B cell (primary cell): ENCODE measurements at regions not wholly inside any gene's neighbourhood (a gene's known extent, or its start where the extent isn't known, plus 50 kb on each side); places are given as distances from the start of the nearest gene placed in this dataset.

Experiments
- ATAC-seq: fragments of 200-7000 bp; cut with Tn5 transposase; one replicate; pipeline ENCODE4 v1.10.0; 2021; ENCODE audit warnings: low read depth, mild to moderate bottlenecking, moderate number of reproducible peaks, moderate library complexity
- CTCF ChIA-PET: fragments of 350-600 bp; sonication (Branson Sonifier 250); formaldehyde crosslinking; loops from one replicate; lab custom pipeline; 2021; ENCODE audit warnings: antibody characterized with exemption, inconsistent platforms; lab: Charles Lee
- POLR2A ChIA-PET: fragments of 350-600 bp; sonication (Branson Sonifier 250); formaldehyde crosslinking; loops from one replicate; lab custom pipeline; 2021; ENCODE audit warnings: antibody characterized with exemption; lab: Charles Lee
- DNase-seq: peaks from one replicate; pipeline ENCODE4 v3.0.0; 2013
- H2AFZ ChIP-seq: 2 replicates; pipeline ENCODE4 v1.6.1; 2012; ENCODE audit warnings: mild to moderate bottlenecking, low read depth, low read length; ENCODE audit not compliant: insufficient read depth, poor library complexity, severe bottlenecking
- H3K27ac ChIP-seq, 2 donors: 1 replicate in 1 of 2; 2 replicates in 1 of 2; pipeline ENCODE4 v1.5.1; 2012 to 2013; ENCODE audit warnings: low read length in 2 of 2, mild to moderate bottlenecking in 2 of 2, moderate library complexity in 1 of 2
- H3K27me3 ChIP-seq, 4 experiments: fragments of 200-600 bp in 1 of 4; sonication (generic) in 1 of 4; replicated peaks in 1 of 4; 1 replicate in 2 of 4; 2 replicates in 2 of 4; pipeline versions ENCODE4 v1.6.1 to v1.7.0; 2013 to 2016; ENCODE audit warnings: low read length in 3 of 4, mild to moderate bottlenecking in 2 of 4, mixed read lengths in 1 of 4, moderate library complexity in 1 of 4; ENCODE audit not compliant: insufficient read depth in 4 of 4, control insufficient read depth in 3 of 4; ENCODE audit errors: control extremely low read depth in 1 of 4
- H3K36me3 ChIP-seq, 2 experiments: replicated peaks in 1 of 2; 1 replicate in 1 of 2; 2 replicates in 1 of 2; pipeline versions ENCODE4 v1.6.1 to v1.7.1; 2013; ENCODE audit warnings: low read length in 1 of 2; ENCODE audit not compliant: insufficient read depth in 2 of 2, control insufficient read depth in 1 of 2; ENCODE audit errors: control extremely low read depth in 1 of 2, extremely low read depth in 1 of 2
- H3K4me1 ChIP-seq, 2 donors: fragments of 200-600 bp in 1 of 2; sonication (generic) in 1 of 2; 1 replicate in 1 of 2; 2 replicates in 1 of 2; pipeline versions ENCODE4 v1.5.1 to v1.6.1; 2013 to 2017; ENCODE audit warnings: low read length in 2 of 2; ENCODE audit not compliant: control insufficient read depth in 2 of 2, insufficient read depth in 2 of 2
- H3K4me2 ChIP-seq: replicated peaks from 2 replicates; pipeline ENCODE3; 2012; ENCODE audit warnings: mild to moderate bottlenecking, low read depth, low read length; ENCODE audit not compliant: poor library complexity, severe bottlenecking
- H3K4me3 ChIP-seq, 5 experiments: fragments of 200-600 bp in 1 of 5; sonication (generic) in 1 of 5; 1 replicate in 3 of 5; 2 replicates in 2 of 5; pipeline versions ENCODE4 v1.5.1 to v1.7.0; 2011 to 2016; ENCODE audit warnings: low read length in 4 of 5, mild to moderate bottlenecking in 4 of 5, low read depth in 2 of 5, control low read depth in 1 of 5, moderate library complexity in 1 of 5; ENCODE audit not compliant: insufficient read depth in 1 of 5; ENCODE audit errors: control extremely low read depth in 1 of 5, extremely low read depth in 1 of 5
- H3K79me2 ChIP-seq: fragments of 200-600 bp; sonication (generic); one replicate; pipeline ENCODE4 v1.6.0; 2016; ENCODE audit warnings: low read length; ENCODE audit not compliant: control insufficient read depth, insufficient read depth
- H3K9ac ChIP-seq: fragments of 200-600 bp; sonication (generic); 2 replicates; pipeline ENCODE4 v1.6.1; 2017; ENCODE audit warnings: mild to moderate bottlenecking, low read length, moderate library complexity
- H3K9me3 ChIP-seq, 3 donors: one replicate each; pipeline versions ENCODE4 v1.6.1 to v1.7.1; 2013; ENCODE audit warnings: low read length in 2 of 3; ENCODE audit not compliant: control insufficient read depth in 2 of 3, insufficient read depth in 1 of 3; ENCODE audit errors: control extremely low read depth in 1 of 3
- H4K20me1 ChIP-seq: 2 replicates; pipeline ENCODE4 v1.6.0; 2012; ENCODE audit warnings: mild to moderate bottlenecking, low read length; ENCODE audit not compliant: insufficient read depth, control insufficient read depth, poor library complexity, severe bottlenecking
- H3K27ac Mint-ChIP-seq: one replicate; pipeline ENCODE4 v1.8.0; 2021; ENCODE audit warnings: mixed read lengths
- H3K27me3 Mint-ChIP-seq: one replicate; pipeline ENCODE4 v1.8.0; 2021; ENCODE audit warnings: mixed read lengths
- H3K4me1 Mint-ChIP-seq: one replicate; pipeline ENCODE4 v1.8.0; 2021; ENCODE audit warnings: mixed read lengths
- H3K4me3 Mint-ChIP-seq: one replicate; pipeline ENCODE4 v1.8.0; 2021; ENCODE audit warnings: mixed read lengths
- H3K9me3 Mint-ChIP-seq: one replicate; pipeline ENCODE4 v1.8.0; 2022; ENCODE audit warnings: mixed read lengths; ENCODE audit not compliant: insufficient read depth
- EZH2 ChIP-seq: IDR thresholded peaks from 2 replicates; pipeline ENCODE4 v1.6.1; 2012; ENCODE audit warnings: borderline replicate concordance, low read depth, mild to moderate bottlenecking, moderate library complexity, low read length; ENCODE audit not compliant: insufficient read depth, poor library complexity, severe bottlenecking
- WGBS: methylation state at CpG from one replicate; pipeline ENCODE4 v1.1.5; 2013; ENCODE audit warnings: missing lambda C conversion rate; ENCODE audit not compliant: insufficient coverage; 5-methylcytosine and 5-hydroxymethylcytosine counted together
- intact Hi-C: fragments of 100-400 bp; cut with micrococcal nuclease; formaldehyde crosslinking; loops from one replicate; pipeline ENCODE4 v1.10.0; 2022
- TF ChIP-seq, protein P1 (sequence below): fragments of 200-600 bp; IDR thresholded peaks from one replicate; pipeline ENCODE4 v1.8.0; 2022; ENCODE audit warnings: antibody characterized with exemption, mild to moderate bottlenecking

DNA sequence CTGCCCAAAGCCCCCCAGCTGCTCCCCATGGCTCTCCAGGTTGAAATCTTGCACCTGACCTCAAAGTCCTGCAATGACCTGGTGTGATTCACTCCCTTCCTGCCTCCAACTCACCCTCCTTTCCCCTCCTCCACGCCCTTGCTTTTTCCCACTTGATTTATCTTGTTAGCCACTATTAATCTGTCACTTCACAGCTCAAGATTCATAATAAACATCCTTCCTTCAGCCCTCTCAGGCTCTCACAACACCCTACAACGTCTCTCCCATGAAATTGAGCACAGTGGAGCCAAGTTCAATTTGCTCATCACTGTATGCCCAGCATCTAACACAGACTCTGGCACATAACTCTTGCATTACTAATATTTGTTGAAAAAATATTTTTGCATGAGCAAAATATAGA is 85.6 kb upstream of the SLC35G4 start:
- no peaks in the 10 kb centered on the region for H3K4me1 Mint-ChIP-seq
- no peak overlapping the region for H3K9ac ChIP-seq
- no peak overlapping the region for H2AFZ ChIP-seq
- H3K4me2 ChIP-seq, result no peak overlapping the region
- H4K20me1 ChIP-seq, result no peaks in the 10 kb centered on the region
- no peaks in the 10 kb centered on the region for H3K27me3 Mint-ChIP-seq
- 66% methylated on average over 2 of the region's 2 CpGs for WGBS
- ChIA-PET CTCF (no interaction called here), POLR2A (no interaction called here)
- no peak for TF ChIP-seq EZH2
- TF ChIP-seq, protein P1, sequence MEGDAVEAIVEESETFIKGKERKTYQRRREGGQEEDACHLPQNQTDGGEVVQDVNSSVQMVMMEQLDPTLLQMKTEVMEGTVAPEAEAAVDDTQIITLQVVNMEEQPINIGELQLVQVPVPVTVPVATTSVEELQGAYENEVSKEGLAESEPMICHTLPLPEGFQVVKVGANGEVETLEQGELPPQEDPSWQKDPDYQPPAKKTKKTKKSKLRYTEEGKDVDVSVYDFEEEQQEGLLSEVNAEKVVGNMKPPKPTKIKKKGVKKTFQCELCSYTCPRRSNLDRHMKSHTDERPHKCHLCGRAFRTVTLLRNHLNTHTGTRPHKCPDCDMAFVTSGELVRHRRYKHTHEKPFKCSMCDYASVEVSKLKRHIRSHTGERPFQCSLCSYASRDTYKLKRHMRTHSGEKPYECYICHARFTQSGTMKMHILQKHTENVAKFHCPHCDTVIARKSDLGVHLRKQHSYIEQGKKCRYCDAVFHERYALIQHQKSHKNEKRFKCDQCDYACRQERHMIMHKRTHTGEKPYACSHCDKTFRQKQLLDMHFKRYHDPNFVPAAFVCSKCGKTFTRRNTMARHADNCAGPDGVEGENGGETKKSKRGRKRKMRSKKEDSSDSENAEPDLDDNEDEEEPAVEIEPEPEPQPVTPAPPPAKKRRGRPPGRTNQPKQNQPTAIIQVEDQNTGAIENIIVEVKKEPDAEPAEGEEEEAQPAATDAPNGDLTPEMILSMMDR, result no peak
- ATAC-seq (no peak), DNase-seq (no peak)
- H3K4me1 ChIP-seq, result no peaks in the 10 kb centered on the region
- intact Hi-C loops, result no loop called here
- H3K27ac ChIP-seq, result no peak overlapping the region
- H3K36me3 ChIP-seq, result no peaks in the 10 kb centered on the region
- H3K27ac Mint-ChIP-seq, result no peak overlapping the region
- no peaks in the 10 kb centered on the region for H3K9me3 Mint-ChIP-seq
- H3K4me3 ChIP-seq, result no peak overlapping the region
- H3K27me3 ChIP-seq, result no peaks in the 10 kb centered on the region
- no peaks in the 10 kb centered on the region for H3K9me3 ChIP-seq
- no peaks in the 10 kb centered on the region for H3K79me2 ChIP-seq
- H3K4me3 Mint-ChIP-seq, result no peak overlapping the region

DNA sequence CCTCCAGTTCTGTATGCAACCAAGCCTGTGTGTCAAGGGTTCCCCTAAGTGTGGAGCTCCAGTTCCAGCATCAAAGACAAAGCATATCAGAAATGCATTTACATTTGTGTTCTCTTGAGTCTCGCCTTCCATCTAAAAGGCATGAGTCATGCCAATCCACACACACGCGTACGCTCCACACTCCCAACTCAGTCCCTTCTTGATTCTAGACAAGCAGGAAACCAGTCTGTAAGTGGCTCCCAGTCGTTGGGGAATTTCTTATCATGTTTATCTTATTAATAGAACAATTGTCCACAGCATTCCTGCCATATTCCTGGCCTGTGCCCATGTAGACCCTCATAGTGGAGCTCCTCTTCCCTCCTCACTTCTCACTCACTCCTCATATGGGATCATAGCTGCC is 86.4 kb upstream of the SLC35G4 start:
- no peak overlapping the region for H3K4me3 Mint-ChIP-seq
- Histone ChIP-seq H3K4me2 (no peak overlapping the region), H3K4me3 (no peak overlapping the region), H3K79me2 (no peaks in the 10 kb centered on the region), H3K9me3 (no peaks in the 10 kb centered on the region), H3K27me3 (no peaks in the 10 kb centered on the region), H2AFZ (no peak overlapping the region), H3K4me1 (no peaks in the 10 kb centered on the region), H3K27ac (no peak overlapping the region), H3K36me3 (no peaks in the 10 kb centered on the region), H4K20me1 (no peaks in the 10 kb centered on the region), H3K9ac (no peak overlapping the region)
- DNase-seq (no peak), ATAC-seq (no peak)
- H3K27ac Mint-ChIP-seq, result no peak overlapping the region
- TF ChIP-seq EZH2, result no peak
- TF ChIP-seq, protein P1, result no peak
- H3K4me1 Mint-ChIP-seq, result no peaks in the 10 kb centered on the region
- 88% methylated on average over 3 of the region's 5 CpGs for WGBS
- intact Hi-C loops, result no loop called here
- ChIA-PET POLR2A (no interaction called here), CTCF (interaction anchor here (1.3 kb wide), 1 partner anchor 9 kb away, joined by 3 read pairs; no protein-coding TSS in a partner anchor)
- H3K27me3 Mint-ChIP-seq, result no peaks in the 10 kb centered on the region
- H3K9me3 Mint-ChIP-seq, result no peaks in the 10 kb centered on the region
